Activated CD8-positive, alpha-beta memory T cell treated with anti-CD3 and anti-CD28 coated beads for 24 hours (primary cell): ENCODE measurements at regions not wholly inside any gene's neighbourhood (a gene's known extent, or its start where the extent isn't known, plus 50 kb on each side); places are given as distances from the start of the nearest gene placed in this dataset.
"Not testable (repeated sequence)": the region's sequence is repeated elsewhere in the genome, so short reads cannot be mapped to it uniquely, and the experiment has no call there.

Experiments used
- DNase-seq: peaks from one replicate; pipeline ENCODE4 v3.0.0-alpha.2; 2020

- no peak for DNase-seq
Measured at GRCh38 chr13:111648885-111649284, 328.4 kb downstream of the TEX29 start.

GRCh38 chr13:111650626-111651025, 330.2 kb downstream of the TEX29 start:
- no peak for DNase-seq

GRCh38 chr13:111652676-111653075, 332.2 kb downstream of the TEX29 start:
- DNase-seq, result no peak

- no peak for DNase-seq
Measured at GRCh38 chr13:111654531-111654930, 334.1 kb downstream of the TEX29 start.

GRCh38 chr13:111656439-111656838, 336.0 kb downstream of the TEX29 start:
- DNase-seq, result no peak

GRCh38 chr13:111657013-111657412, 336.6 kb downstream of the TEX29 start:
- no peak for DNase-seq

- no peak for DNase-seq
Measured at GRCh38 chr13:111658145-111659100, 338.0 kb downstream of the TEX29 start.

GRCh38 chr13:111659219-111659775, 338.9 kb downstream of the TEX29 start:
- DNase-seq, result no peak

GRCh38 chr13:111659842-111660241, 339.4 kb downstream of the TEX29 start:
- no peak for DNase-seq

- no peak for DNase-seq
Measured at GRCh38 chr13:111661052-111661451, 340.6 kb downstream of the TEX29 start.

GRCh38 chr13:111661776-111662175, 341.3 kb downstream of the TEX29 start:
- no peak for DNase-seq

- no peak for DNase-seq
Measured at GRCh38 chr13:111662451-111662850, 342.0 kb downstream of the TEX29 start.

- no peak for DNase-seq
Measured at GRCh38 chr13:111662895-111663294, 342.5 kb downstream of the TEX29 start.

- DNase-seq, result no peak
Measured at GRCh38 chr13:111663505-111663904, 343.1 kb downstream of the TEX29 start.

GRCh38 chr13:111663953-111664421, 343.5 kb downstream of the TEX29 start:
- DNase-seq, result no peak

- no peak for DNase-seq
Measured at GRCh38 chr13:111664696-111665095, 344.3 kb downstream of the TEX29 start.

GRCh38 chr13:111665691-111666095, 345.3 kb downstream of the TEX29 start:
- no peak for DNase-seq

GRCh38 chr13:111666164-111666776, 345.8 kb downstream of the TEX29 start:
- DNase-seq, result no peak

- no peak for DNase-seq
Measured at GRCh38 chr13:111667757-111668156, 347.3 kb downstream of the TEX29 start.

- no peak for DNase-seq
Measured at GRCh38 chr13:111668451-111668850, 348.0 kb downstream of the TEX29 start.

- DNase-seq, result not testable (repeated sequence)
Measured at GRCh38 chr13:111672198-111672597, 351.8 kb downstream of the TEX29 start.

GRCh38 chr13:111678120-111678882, 357.9 kb downstream of the TEX29 start:
- DNase-seq, result not testable (repeated sequence)

GRCh38 chr13:111679645-111680044, 359.2 kb downstream of the TEX29 start:
- DNase-seq, result not testable (repeated sequence)
